HG03521 (cell line): ENCODE measurements at regions not wholly inside any gene's neighbourhood (a gene's known extent, or its start where the extent isn't known, plus 50 kb on each side); places are given as distances from the start of the nearest gene placed in this dataset.

Source experiments
- ATAC-seq: cut with Tn5 transposase; IDR thresholded peaks from one replicate; pipeline ENCODE4 v1.9.1; 2021; ENCODE audit warnings: mild to moderate bottlenecking, moderate library complexity; ENCODE audit not compliant: unreplicated experiment

DNA sequence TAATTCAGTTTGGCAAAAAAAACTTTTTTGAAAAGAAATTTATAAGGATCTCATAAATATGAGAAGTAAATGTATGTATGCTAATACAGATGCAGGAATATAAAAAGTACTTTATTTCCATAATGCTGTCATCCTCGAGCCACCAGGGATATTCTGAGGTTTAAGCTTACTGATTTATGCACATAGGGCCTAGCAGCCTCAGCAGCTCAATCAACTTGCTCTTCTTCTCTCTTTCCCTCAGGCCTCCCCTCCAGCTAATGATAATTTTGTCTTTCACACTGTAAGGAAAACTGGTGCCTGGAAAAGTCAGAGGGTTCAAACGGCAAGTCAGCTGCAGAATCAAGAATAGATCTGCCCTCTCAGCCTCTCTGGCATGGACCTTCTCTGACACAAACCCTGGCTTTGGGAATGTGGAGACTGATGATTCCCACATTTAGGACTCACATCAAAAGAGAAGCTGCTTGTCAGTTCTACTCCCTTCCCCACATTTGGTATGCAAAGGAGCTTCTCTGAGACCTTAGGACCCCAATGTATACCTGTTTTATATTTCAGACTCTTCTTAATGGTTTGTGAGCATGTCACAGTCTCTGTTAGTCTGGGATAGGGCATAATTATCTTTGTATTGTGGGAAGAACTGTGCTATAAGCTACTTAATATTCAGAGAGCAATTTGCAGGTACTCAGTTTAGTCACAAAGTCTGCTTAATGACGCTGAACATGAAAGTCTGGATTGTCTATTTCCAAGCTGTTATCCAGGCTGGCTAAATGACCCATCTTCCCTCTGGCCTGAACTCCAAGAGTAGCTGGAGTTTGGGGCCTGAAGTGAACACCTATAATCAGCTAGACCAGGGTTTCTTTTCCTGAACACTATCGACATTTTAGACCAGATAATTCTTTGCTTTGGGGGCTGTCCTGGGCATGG, 52.1 kb upstream of the DIPK1A start:
- no peak for ATAC-seq

DNA sequence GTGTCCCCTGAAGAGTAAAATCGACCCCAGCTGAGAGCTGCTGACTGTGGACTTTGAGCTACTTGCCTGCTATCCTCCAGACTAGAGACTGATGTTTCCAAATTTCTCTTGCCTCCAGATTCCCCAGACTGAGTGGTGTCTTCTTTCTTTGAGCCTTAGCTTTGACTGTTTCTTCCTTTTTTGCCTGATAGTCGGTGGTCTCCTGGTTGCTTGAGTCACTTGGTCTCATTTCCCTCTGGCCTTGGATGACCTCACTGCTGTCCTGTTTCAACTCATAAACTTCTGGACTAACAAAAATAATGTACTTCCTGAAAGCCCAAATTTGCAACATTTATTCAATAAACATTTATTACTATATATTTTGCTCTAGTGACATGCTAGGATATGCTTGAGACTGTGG, 52.9 kb upstream of the DIPK1A start:
- no peak for ATAC-seq

DNA sequence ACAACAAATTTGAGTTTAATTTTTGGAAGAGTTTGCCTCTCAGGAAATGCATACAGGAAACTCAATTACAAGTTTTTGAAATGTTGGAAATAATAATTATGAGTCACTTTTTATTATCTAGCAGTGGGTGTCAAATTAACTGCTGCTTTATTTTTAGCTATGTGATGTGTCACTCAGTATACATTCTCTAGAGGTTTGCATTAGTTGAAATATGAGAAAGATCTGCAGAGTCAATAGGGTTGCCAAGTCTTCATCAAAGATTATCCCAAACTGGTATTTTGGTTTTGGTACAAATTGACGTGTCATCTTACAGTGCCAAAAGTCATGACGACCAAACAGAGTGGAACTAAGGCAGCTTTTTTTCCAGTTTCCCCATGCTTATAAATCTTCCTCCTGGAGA, 54.3 kb upstream of the DIPK1A start:
- ATAC-seq = no peak

DNA sequence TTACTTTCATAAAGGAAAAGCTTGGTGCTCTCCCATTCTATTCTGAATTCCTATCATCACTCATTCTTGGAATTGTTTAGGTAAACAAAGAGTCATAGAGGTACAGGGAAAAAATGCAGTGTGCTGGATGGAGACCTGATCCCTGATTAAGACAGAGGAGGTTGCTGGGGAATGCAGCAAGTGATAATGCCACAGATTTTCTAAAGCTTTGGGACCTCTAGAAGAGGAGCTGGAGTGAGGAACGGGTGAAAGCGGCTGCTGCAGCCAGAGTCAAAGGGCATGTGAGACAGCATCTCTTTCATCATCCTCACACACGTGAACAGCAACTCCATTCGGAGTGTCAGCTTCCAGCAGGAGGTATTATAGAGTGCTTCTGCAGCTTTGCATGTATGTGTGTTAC, 54.9 kb upstream of the DIPK1A start:
- ATAC-seq = no peak

DNA sequence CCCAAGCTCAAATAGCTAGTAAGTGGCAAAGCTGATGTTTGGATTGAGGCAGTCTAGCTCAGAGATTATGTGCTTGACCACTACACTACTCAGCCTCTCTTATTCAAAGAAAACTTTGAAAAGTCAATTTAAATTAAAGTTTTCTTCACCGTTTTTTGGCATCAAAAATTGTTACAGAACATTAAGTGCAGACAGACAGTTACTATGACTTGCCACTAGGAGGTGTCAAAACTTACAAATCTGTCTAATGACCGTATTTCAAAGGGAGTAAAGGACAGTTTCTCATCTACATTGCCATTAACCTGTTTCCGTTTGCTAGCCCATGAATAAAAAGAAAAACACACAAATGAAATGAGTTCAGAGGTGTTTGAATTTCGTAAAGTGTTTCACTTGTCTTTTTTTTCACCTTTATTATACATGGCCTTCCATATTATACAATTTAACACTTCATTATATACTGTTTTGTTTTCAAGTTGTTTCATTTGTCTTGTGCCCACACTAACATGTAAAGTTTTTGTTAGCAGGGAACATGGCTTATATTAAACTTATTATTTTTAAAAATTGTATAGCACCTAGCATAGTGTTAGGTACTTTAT, 57.4 kb upstream of the MTF2 start:
- peak; percentile 70 for ATAC-seq

DNA sequence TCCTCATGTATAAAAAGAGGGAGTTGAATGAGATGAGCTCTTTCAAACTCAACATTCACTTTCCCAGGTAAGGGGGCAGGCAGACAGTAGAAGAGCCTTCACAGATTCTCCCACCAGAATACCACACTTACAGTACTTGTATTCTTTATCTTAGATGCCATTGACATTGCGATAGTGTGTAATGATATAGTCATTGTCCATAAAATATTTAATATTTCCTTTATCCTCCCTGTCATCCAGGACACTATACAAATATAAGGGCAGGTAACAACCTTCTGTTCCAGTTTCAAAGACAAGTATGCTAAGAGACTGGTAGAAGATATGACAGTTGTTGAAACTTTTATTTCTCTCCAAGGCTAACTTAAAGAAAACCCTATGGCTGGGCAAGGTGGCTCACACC, 56.5 kb upstream of the MTF2 start:
- no peak for ATAC-seq

DNA sequence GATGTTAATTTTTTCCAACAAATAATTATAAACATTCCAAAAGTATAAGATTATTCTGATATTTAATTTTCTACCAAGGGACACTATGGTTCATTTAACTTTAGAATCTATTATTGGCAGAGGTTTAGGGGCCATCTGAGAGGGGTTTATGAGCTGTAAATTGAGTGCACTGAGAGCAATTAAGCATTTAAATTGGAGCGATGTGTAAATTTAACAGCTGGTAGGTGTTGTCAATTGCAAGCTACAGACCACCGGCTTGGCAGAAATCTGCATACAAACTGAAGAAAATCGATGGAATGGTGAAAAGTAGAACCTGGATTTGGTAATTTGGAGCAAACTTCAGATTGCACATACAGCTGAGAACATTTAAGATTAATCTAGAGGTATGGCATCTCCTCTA, 55.8 kb upstream of the MTF2 start:
- no peak for ATAC-seq

DNA sequence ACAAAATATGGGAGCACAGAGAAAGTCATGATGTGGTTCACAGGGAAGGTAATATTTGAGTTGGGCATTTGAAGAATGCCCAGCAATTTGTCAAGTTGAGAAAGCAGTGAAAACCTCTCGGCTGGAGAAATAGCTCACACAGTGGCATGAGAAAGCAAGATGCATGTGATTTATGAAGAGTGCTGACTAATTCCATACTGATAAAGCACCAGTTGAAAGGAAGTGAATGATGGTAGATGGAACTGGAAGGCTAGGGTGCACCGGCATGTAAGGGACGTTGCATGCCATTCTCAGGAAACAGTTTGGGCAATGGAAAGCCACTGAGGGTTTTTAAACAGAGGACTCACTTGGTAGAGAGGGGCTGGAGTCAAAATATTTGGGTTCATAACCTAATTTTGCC, 53.5 kb upstream of the MTF2 start:
- ATAC-seq = no peak

DNA sequence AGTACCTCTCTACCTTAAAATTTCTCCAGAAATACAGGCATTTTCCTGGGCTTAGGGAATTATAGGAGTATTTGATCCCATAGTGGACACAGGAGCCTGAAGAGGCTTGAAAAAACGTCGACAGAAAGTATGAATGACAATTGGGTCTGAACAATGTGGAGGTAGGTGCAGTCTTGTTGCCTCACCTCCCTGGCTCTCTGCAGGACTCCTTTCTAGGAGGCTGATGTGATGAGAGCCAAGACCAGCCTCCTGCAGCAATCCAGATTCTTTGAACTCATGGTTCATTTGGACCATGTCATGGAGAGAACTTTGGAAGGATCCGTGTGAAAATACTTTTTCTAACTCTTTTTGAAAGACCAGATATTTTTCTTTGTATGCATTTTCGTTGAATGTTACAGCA, 50.5 kb upstream of the MTF2 start:
- ATAC-seq = no peak
